Activated B cell treated with CpG ODN at 0.5 μM for 24 hours (primary cell): ENCODE measurements at regions not wholly inside any gene's neighbourhood (a gene's known extent, or its start where the extent isn't known, plus 50 kb on each side); places are given as distances from the start of the nearest gene placed in this dataset.

Experiments
- ATAC-seq: fragments of 200-7000 bp; cut with Tn5 transposase; one replicate; pipeline ENCODE4 v1.10.0; 2021; ENCODE audit warnings: low read depth, mild to moderate bottlenecking, moderate library complexity
- CTCF ChIA-PET: fragments of 350-600 bp; sonication (Branson Sonifier 250); formaldehyde crosslinking; loops from one replicate; lab custom pipeline; 2021; ENCODE audit warnings: antibody characterized with exemption; lab: Charles Lee
- POLR2A ChIA-PET: fragments of 350-600 bp; sonication (Branson Sonifier 250); formaldehyde crosslinking; loops from one replicate; lab custom pipeline; 2021; ENCODE audit warnings: antibody characterized with exemption; lab: Charles Lee
- DNase-seq: peaks from one replicate; pipeline ENCODE4 v3.0.0; 2022
- H3K27ac Mint-ChIP-seq: one replicate; pipeline ENCODE4 v1.8.0; 2020; ENCODE audit warnings: mixed read lengths
- H3K27me3 Mint-ChIP-seq: one replicate; pipeline ENCODE4 v1.8.0; 2021; ENCODE audit warnings: mixed read lengths
- H3K36me3 Mint-ChIP-seq: one replicate; pipeline ENCODE4 v1.8.0; 2021; ENCODE audit warnings: low read depth, mixed read lengths
- H3K4me1 Mint-ChIP-seq: one replicate; pipeline ENCODE4 v1.8.0; 2021; ENCODE audit warnings: mixed read lengths
- H3K4me3 Mint-ChIP-seq: one replicate; pipeline ENCODE4 v1.8.0; 2020; ENCODE audit warnings: mild to moderate bottlenecking, mixed read lengths
- H3K9me3 Mint-ChIP-seq: one replicate; pipeline ENCODE4 v1.8.0; 2020; ENCODE audit warnings: mixed read lengths
- intact Hi-C: fragments of 100-400 bp; cut with micrococcal nuclease; formaldehyde crosslinking; loops from one replicate; pipeline ENCODE4 v1.15.1; 2024
- TF ChIP-seq, protein P1 (sequence below): fragments of 200-600 bp; IDR thresholded peaks from one replicate; pipeline ENCODE4 v1.8.0; 2022; ENCODE audit warnings: antibody characterized with exemption, mild to moderate bottlenecking

DNA sequence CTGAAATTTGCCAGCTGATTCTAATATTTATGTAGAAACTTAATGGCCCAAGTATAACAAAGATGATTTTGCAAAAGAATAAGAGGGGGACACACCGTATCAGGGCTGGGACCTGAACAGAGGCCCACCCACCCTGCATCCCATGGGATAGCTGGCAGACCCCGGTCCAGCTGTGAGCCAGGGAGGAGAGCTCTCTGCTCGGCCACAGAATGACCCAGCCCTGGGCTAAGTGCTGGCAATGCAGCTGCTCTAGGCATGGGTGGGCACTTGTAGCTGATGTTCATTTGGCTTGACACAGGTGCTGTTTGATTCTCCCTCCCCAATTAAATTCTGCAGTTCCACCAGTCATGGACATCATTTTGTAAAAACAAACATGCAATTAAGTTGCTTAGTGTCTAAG is 522.8 kb upstream of the RAB6C start:
- no peak overlapping the region for H3K4me3 Mint-ChIP-seq
- DNase-seq (no peak), ATAC-seq (no peak)
- H3K27ac Mint-ChIP-seq: no peak overlapping the region
- H3K27me3 Mint-ChIP-seq: no peaks in the 10 kb centered on the region
- TF ChIP-seq, protein P1, sequence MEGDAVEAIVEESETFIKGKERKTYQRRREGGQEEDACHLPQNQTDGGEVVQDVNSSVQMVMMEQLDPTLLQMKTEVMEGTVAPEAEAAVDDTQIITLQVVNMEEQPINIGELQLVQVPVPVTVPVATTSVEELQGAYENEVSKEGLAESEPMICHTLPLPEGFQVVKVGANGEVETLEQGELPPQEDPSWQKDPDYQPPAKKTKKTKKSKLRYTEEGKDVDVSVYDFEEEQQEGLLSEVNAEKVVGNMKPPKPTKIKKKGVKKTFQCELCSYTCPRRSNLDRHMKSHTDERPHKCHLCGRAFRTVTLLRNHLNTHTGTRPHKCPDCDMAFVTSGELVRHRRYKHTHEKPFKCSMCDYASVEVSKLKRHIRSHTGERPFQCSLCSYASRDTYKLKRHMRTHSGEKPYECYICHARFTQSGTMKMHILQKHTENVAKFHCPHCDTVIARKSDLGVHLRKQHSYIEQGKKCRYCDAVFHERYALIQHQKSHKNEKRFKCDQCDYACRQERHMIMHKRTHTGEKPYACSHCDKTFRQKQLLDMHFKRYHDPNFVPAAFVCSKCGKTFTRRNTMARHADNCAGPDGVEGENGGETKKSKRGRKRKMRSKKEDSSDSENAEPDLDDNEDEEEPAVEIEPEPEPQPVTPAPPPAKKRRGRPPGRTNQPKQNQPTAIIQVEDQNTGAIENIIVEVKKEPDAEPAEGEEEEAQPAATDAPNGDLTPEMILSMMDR: no peak
- POLR2A ChIA-PET: no interaction called here
- intact Hi-C loops: no loop called here
- H3K36me3 Mint-ChIP-seq: no peaks in the 10 kb centered on the region
- no peaks in the 10 kb centered on the region for H3K4me1 Mint-ChIP-seq
- CTCF ChIA-PET: no interaction called here
- H3K9me3 Mint-ChIP-seq: no peaks in the 10 kb centered on the region

DNA sequence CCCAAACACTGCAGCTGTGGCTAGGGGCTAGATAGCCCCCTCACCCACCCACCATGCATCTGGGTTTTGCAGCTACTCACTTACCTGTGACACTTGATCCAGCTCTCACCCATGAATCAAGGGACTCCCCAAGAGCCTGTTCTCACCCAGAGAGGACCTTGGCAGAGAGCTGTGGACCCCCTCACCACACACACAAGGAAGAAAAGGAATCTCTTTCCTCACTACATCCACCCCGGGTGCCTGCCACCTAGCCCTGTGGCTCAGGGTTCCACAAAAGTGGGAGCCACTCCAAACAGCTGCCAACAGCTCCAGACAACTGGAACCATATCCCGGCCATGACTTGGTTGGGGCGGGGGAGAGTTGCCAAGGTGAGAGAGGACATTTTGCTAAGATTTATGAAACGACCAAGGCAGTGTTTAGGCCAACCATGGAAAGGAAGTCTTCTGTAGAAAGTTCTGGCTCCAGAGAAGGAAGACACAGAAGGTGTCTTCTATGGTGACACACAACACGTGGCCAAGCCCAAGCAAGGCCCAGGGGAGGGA is 522.1 kb upstream of the RAB6C start:
- ChIA-PET CTCF (no interaction called here), POLR2A (no interaction called here)
- ATAC-seq: no peak
- no peaks in the 10 kb centered on the region for H3K36me3 Mint-ChIP-seq
- intact Hi-C loops: no loop called here
- H3K4me1 Mint-ChIP-seq: no peaks in the 10 kb centered on the region
- H3K27me3 Mint-ChIP-seq: no peaks in the 10 kb centered on the region
- TF ChIP-seq, protein P1: no peak
- no peak overlapping the region for H3K27ac Mint-ChIP-seq
- no peaks in the 10 kb centered on the region for H3K9me3 Mint-ChIP-seq
- DNase-seq: no peak
- no peak overlapping the region for H3K4me3 Mint-ChIP-seq

DNA sequence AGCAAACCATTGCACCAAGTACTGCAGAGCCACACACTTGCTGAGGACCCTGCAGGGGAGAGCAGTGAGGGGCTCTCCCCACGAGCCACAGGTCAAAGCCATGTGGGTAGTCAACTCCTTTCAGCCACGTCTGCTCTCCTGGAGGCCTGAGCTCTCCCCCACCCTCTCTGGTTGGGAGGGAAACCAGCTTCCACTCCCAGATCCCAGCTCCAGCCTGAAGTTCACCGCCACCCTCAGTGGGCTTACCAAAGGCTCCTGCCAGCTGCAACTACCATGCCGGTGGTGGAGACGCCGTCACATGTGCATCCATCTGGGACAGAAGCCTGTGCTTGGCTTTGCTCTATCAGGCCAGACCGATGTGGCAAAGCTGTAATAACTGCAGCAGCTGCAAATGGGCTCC is 521.5 kb upstream of the RAB6C start:
- TF ChIP-seq, protein P1: no peak
- intact Hi-C loops: no loop called here
- POLR2A ChIA-PET: no interaction called here

DNA sequence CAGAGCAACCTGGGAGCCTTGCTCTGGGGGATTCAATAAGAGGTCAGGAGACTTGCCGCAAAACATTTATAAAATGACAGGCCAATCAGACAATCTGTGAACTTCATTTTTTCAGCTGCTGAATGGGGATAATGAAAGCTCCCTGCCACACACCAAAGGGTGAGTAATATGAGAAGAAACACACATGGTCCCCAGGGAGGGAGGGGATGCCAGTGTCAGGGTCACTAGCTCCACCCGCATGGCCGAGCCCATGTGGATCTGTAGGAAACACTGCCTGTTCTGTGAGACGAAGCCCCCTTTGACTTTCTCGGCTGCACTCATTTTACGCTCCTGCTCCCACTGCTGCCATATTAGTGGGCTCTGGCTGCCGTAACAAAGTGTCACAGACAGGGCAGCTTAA is 521.0 kb upstream of the RAB6C start:
- Mint-ChIP-seq H3K27ac (no peak overlapping the region), H3K27me3 (no peaks in the 10 kb centered on the region), H3K4me3 (no peak overlapping the region), H3K4me1 (no peaks in the 10 kb centered on the region), H3K9me3 (no peaks in the 10 kb centered on the region), H3K36me3 (no peaks in the 10 kb centered on the region)
- ATAC-seq (no peak), DNase-seq (no peak)
- CTCF ChIA-PET: no interaction called here
- TF ChIP-seq, protein P1: no peak
- intact Hi-C loops: no loop called here
- POLR2A ChIA-PET: no interaction called here

More for the DNA sequence above, 521.5 kb upstream of the RAB6C start:
- no peaks in the 10 kb centered on the region for H3K4me1 Mint-ChIP-seq
- ATAC-seq: no peak
- no peaks in the 10 kb centered on the region for H3K27me3 Mint-ChIP-seq
- H3K36me3 Mint-ChIP-seq: no peaks in the 10 kb centered on the region
- H3K4me3 Mint-ChIP-seq: no peak overlapping the region
- no peak overlapping the region for H3K27ac Mint-ChIP-seq
- CTCF ChIA-PET: no interaction called here
- DNase-seq: no peak
- no peaks in the 10 kb centered on the region for H3K9me3 Mint-ChIP-seq

DNA sequence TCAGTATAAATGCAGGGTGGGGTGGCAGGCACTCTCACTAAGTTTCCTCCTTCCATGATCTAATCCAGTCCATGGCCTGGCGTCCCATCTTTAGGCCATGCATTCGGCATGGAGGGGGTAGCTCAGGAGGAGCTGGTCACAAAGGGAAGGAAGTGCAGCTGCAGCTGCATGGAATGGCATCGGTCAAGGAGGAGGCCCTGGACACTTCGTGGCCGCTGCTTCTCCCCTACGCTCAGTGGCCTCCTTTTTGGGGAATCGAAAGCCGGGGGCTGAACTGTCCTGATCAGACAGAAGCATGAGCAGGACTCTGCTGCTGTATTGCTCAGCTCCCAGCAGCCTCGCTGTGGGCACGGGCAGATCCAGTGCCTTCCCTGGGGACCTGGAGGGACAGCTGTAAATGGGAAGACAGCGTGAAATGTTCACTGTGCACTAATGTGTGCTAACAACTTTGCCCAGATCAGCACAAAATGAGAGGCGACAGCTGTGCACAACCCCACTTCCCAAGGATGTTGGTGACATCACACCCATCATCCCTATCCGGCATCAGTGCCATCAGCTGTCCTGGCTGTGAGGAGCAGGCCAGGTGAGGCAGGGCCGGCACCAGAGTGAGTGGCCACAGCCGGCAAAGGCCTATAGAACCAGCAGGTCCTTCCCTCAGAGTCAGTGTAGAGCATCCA is 520.1 kb upstream of the RAB6C start:
- H3K9me3 Mint-ChIP-seq: no peaks in the 10 kb centered on the region
- H3K27me3 Mint-ChIP-seq: no peaks in the 10 kb centered on the region
- no peaks in the 10 kb centered on the region for H3K4me1 Mint-ChIP-seq

More for the DNA sequence above, 520.1 kb upstream of the RAB6C start:
- ATAC-seq (no peak), DNase-seq (no peak)
- TF ChIP-seq, protein P1: no peak
- Mint-ChIP-seq H3K27ac (no peak overlapping the region), H3K36me3 (no peaks in the 10 kb centered on the region), H3K4me3 (no peak overlapping the region)
- intact Hi-C loops: no loop called here
- ChIA-PET CTCF (no interaction called here), POLR2A (no interaction called here)
